Sigmoid colon (tissue), 6 donors: ENCODE measurements at regions not wholly inside any gene's neighbourhood (a gene's known extent, or its start where the extent isn't known, plus 50 kb on each side); places are given as distances from the start of the nearest gene placed in this dataset.
"Not testable (repeated sequence)": the region's sequence is repeated elsewhere in the genome, so short reads cannot be mapped to it uniquely, and the experiment has no call there.

Source experiments
- DNase-seq: peaks from one replicate; pipeline ENCODE4 v3.0.0-alpha.2; 2019
- H3K27ac ChIP-seq, 4 donors: fragments of 200-600 bp; sonication (generic); one replicate each; pipeline ENCODE4 v1.5.1; 2016 to 2019; ENCODE audit warnings: mild to moderate bottlenecking in 1 of 4
- H3K27me3 ChIP-seq, 3 donors: fragments of 200-600 bp; sonication (generic); one replicate each; pipeline ENCODE4 v1.5.1; 2019; ENCODE audit warnings: mild to moderate bottlenecking in 1 of 3
- H3K36me3 ChIP-seq, 4 donors: fragments of 200-600 bp; sonication (generic); one replicate each; pipeline ENCODE4 v1.5.1; 2016 to 2019
- H3K4me1 ChIP-seq, 4 donors: fragments of 200-600 bp; sonication (generic); one replicate each; pipeline ENCODE4 v1.5.1; 2017 to 2019
- H3K4me3 ChIP-seq, 4 donors: fragments of 200-600 bp; sonication (generic); one replicate each; pipeline ENCODE4 v1.5.1; 2017 to 2019; ENCODE audit warnings: mild to moderate bottlenecking in 2 of 4, moderate library complexity in 1 of 4
- H3K9me3 ChIP-seq, 4 donors: fragments of 200-600 bp in 3 of 4; sonication (generic) in 3 of 4; one replicate each; pipeline versions ENCODE4 v1.5.1 to v1.6.1; 2013 to 2019
- CTCF ChIP-seq, 4 experiments: fragments of 450-650 bp in 3 of 4; fragments of 200-600 bp in 1 of 4; IDR thresholded peaks; one replicate each; pipeline ENCODE4 v1.5.1; 2016 to 2019; ENCODE audit warnings: antibody characterized with exemption in 4 of 4, mild to moderate bottlenecking in 3 of 4, moderate library complexity in 2 of 4
- EP300 ChIP-seq, 4 donors: sonication (generic); formaldehyde crosslinking; IDR thresholded peaks; one replicate each; pipeline ENCODE4 v1.6.1; 2017; ENCODE audit warnings: antibody characterized with exemption in 4 of 4
- POLR2A ChIP-seq, 2 donors: fragments of 450-650 bp; IDR thresholded peaks; one replicate each; pipeline ENCODE4 v1.6.1; 2016; ENCODE audit warnings: antibody characterized with exemption in 2 of 2, mild to moderate bottlenecking in 2 of 2, moderate library complexity in 2 of 2
- POLR2AphosphoS5 ChIP-seq, 4 donors: sonication (generic); formaldehyde crosslinking; IDR thresholded peaks; one replicate each; pipeline ENCODE4 v1.6.1; 2017; ENCODE audit warnings: antibody characterized with exemption in 4 of 4
- WGBS, 2 donors: extraction: QIAGEN DNeasy Blood & Tissue Kit; methylation state at CpG; one replicate each; pipeline ENCODE4 v1.1.7; 2013; 5-methylcytosine and 5-hydroxymethylcytosine counted together
- intact Hi-C: fragments of 100-400 bp; cut with DNase I; formaldehyde crosslinking; loops from one replicate; pipeline ENCODE4 v1.15.1; 2023
- donor health status: healthy with polysubstance abuse.
- donor health status: healthy.

GRCh38 chrX:35617836-35618235, 180.3 kb upstream of the MAGEB16 start:
- TF ChIP-seq CTCF (IDR thresholded peaks at IDR 0.05) (no peak), POLR2AphosphoS5 (IDR thresholded peaks at IDR 0.05) (no peak), EP300 (IDR thresholded peaks at IDR 0.05) (no peak), POLR2A (IDR thresholded peaks at IDR 0.05) (no peak)
- Histone ChIP-seq H3K4me3 (no peak overlapping the region), H3K27ac (no peak overlapping the region), H3K4me1 (no peaks in the 10 kb centered on the region), H3K9me3 (no peaks in the 10 kb centered on the region), H3K36me3 (no peaks in the 10 kb centered on the region), H3K27me3 (no peaks in the 10 kb centered on the region)
- intact Hi-C loops: no loop called here
- WGBS, 2 donors: 71 to 88% methylated on average over 2 of the region's 2 CpGs
- no peak for DNase-seq

- no peaks in the 10 kb centered on the region for H3K9me3 ChIP-seq
- intact Hi-C loops: no loop called here
- H3K4me1 ChIP-seq: no peaks in the 10 kb centered on the region
- no peak for TF ChIP-seq CTCF (IDR thresholded peaks at IDR 0.05)
- no peak for TF ChIP-seq EP300 (IDR thresholded peaks at IDR 0.05)
- no peak for TF ChIP-seq POLR2A (IDR thresholded peaks at IDR 0.05)
- TF ChIP-seq POLR2AphosphoS5 (IDR thresholded peaks at IDR 0.05): no peak
- no peak for DNase-seq
- WGBS, 2 donors: 65 to 71% methylated on average over 2 of the region's 2 CpGs
- no peaks in the 10 kb centered on the region for H3K27me3 ChIP-seq
- H3K36me3 ChIP-seq: no peaks in the 10 kb centered on the region
- no peak overlapping the region for H3K4me3 ChIP-seq
- H3K27ac ChIP-seq: no peak overlapping the region
These were observed 176.1 kb upstream of the MAGEB16 start for GRCh38 chrX:35622040-35622439.

- 57 to 87% methylated on average over 5 of the region's 5 CpGs for WGBS, 2 donors
- Histone ChIP-seq H3K27ac (no peak overlapping the region), H3K36me3 (no peaks in the 10 kb centered on the region), H3K27me3 (no peaks in the 10 kb centered on the region), H3K9me3 (no peaks in the 10 kb centered on the region), H3K4me3 (no peak overlapping the region), H3K4me1 (no peaks in the 10 kb centered on the region)
- intact Hi-C loops: no loop called here
- no peak for DNase-seq
- TF ChIP-seq POLR2A (IDR thresholded peaks at IDR 0.05) (no peak), CTCF (IDR thresholded peaks at IDR 0.05) (no peak), EP300 (IDR thresholded peaks at IDR 0.05) (no peak), POLR2AphosphoS5 (IDR thresholded peaks at IDR 0.05) (no peak)
These were observed 175.5 kb upstream of the MAGEB16 start for GRCh38 chrX:35622601-35623000.

GRCh38 chrX:35625714-35626113, 172.4 kb upstream of the MAGEB16 start:
- H3K36me3 ChIP-seq: no peaks in the 10 kb centered on the region
- no peak for TF ChIP-seq CTCF (IDR thresholded peaks at IDR 0.05)
- no peak for TF ChIP-seq POLR2AphosphoS5 (IDR thresholded peaks at IDR 0.05)
- no peaks in the 10 kb centered on the region for H3K9me3 ChIP-seq
- no peak overlapping the region for H3K4me3 ChIP-seq
- intact Hi-C loops: no loop called here
- WGBS, 2 donors: 94% methylated on average over 31 of the region's 31 CpGs
- H3K27me3 ChIP-seq: no peaks in the 10 kb centered on the region
- H3K4me1 ChIP-seq: no peaks in the 10 kb centered on the region
- H3K27ac ChIP-seq: no peak overlapping the region
- DNase-seq: no peak

- TF ChIP-seq POLR2A (IDR thresholded peaks at IDR 0.05) (no peak), EP300 (IDR thresholded peaks at IDR 0.05) (no peak), CTCF (IDR thresholded peaks at IDR 0.05) (no peak), POLR2AphosphoS5 (IDR thresholded peaks at IDR 0.05) (no peak)
- H3K4me3 ChIP-seq: no peak overlapping the region
- no peaks in the 10 kb centered on the region for H3K9me3 ChIP-seq
- intact Hi-C loops: no loop called here
- DNase-seq: no peak
- WGBS, 2 donors: 91 to 95% methylated on average over 14 of the region's 14 CpGs
- no peak overlapping the region for H3K27ac ChIP-seq
- H3K36me3 ChIP-seq: no peaks in the 10 kb centered on the region
- H3K4me1 ChIP-seq: no peaks in the 10 kb centered on the region
- H3K27me3 ChIP-seq: no peaks in the 10 kb centered on the region
These were observed 172.0 kb upstream of the MAGEB16 start for GRCh38 chrX:35626124-35626523.

- H3K9me3 ChIP-seq, DNase-seq, intact Hi-C loops, H3K27me3 ChIP-seq, H3K4me3 ChIP-seq, H3K36me3 ChIP-seq, H3K4me1 ChIP-seq, H3K27ac ChIP-seq: not testable (repeated sequence)
- WGBS, 2 donors: 78 to 79% methylated on average over 8 of the region's 8 CpGs
These were observed 162.2 kb upstream of the MAGEB16 start for GRCh38 chrX:35635971-35636370.
